C4-2B (cell line): ENCODE measurements at regions not wholly inside any gene's neighbourhood (a gene's known extent, or its start where the extent isn't known, plus 50 kb on each side); places are given as distances from the start of the nearest gene placed in this dataset.

Experiments
- CTCF ChIP-seq: fragments of 450-650 bp; conservative IDR thresholded peaks from 2 replicates; pipeline ENCODE4 v1.5.1; 2017; ENCODE audit warnings: mild to moderate bottlenecking
- ZFX ChIP-seq: fragments of 450-650 bp; IDR thresholded peaks from 2 replicates; pipeline ENCODE4 v1.6.1; 2017

GRCh38 chr1:178023181-178023618, 53.3 kb upstream of the SEC16B start:
- TF ChIP-seq CTCF (no peak), ZFX (no peak)
